Pons (tissue), 1 donor: ENCODE measurements at regions not wholly inside any gene's neighbourhood (a gene's known extent, or its start where the extent isn't known, plus 50 kb on each side); places are given as distances from the start of the nearest gene placed in this dataset.

Experiments used
- DNase-seq: peaks from one replicate; pipeline ENCODE4 v3.0.0-alpha.2; 2016; ENCODE audit warnings: low spot score

GRCh38 chr12:114767906-114768722 lies 84.1 kb upstream of the TBX3 start:
- DNase-seq = no peak

GRCh38 chr12:114767084-114767760 lies 83.2 kb upstream of the TBX3 start:
- no peak for DNase-seq

GRCh38 chr12:114765960-114766691 lies 82.2 kb upstream of the TBX3 start:
- DNase-seq = no peak

GRCh38 chr12:114764510-114764909 lies 80.5 kb upstream of the TBX3 start:
- DNase-seq = no peak

- no peak for DNase-seq
These were observed 78.6 kb upstream of the TBX3 start for GRCh38 chr12:114762490-114763110.

- DNase-seq = no peak
These were observed 76.3 kb upstream of the TBX3 start for GRCh38 chr12:114760151-114760877.

GRCh38 chr12:114759635-114760034 lies 75.7 kb upstream of the TBX3 start:
- no peak for DNase-seq

- DNase-seq = no peak
These were observed 73.8 kb upstream of the TBX3 start for GRCh38 chr12:114757684-114758325.

GRCh38 chr12:114752217-114752616 lies 68.2 kb upstream of the TBX3 start:
- DNase-seq = no peak

- no peak for DNase-seq
These were observed 67.7 kb upstream of the TBX3 start for GRCh38 chr12:114751712-114752111.

- DNase-seq = no peak
These were observed 66.9 kb upstream of the TBX3 start for GRCh38 chr12:114750917-114751316.

GRCh38 chr12:114749065-114749464 lies 65.1 kb upstream of the TBX3 start:
- DNase-seq = no peak

GRCh38 chr12:114747012-114747858 lies 63.3 kb upstream of the TBX3 start:
- no peak for DNase-seq

GRCh38 chr12:114746297-114747011 lies 62.5 kb upstream of the TBX3 start:
- DNase-seq = no peak

GRCh38 chr12:114744691-114745090 lies 60.7 kb upstream of the TBX3 start:
- DNase-seq = no peak

GRCh38 chr12:114744285-114744684 lies 60.3 kb upstream of the TBX3 start:
- DNase-seq = no peak

- no peak for DNase-seq
These were observed 59.8 kb upstream of the TBX3 start for GRCh38 chr12:114743799-114744198.

GRCh38 chr12:114743289-114743688 lies 59.3 kb upstream of the TBX3 start:
- no peak for DNase-seq

GRCh38 chr12:114742363-114742762 lies 58.4 kb upstream of the TBX3 start:
- no peak for DNase-seq

- no peak for DNase-seq
These were observed 58.0 kb upstream of the TBX3 start for GRCh38 chr12:114741940-114742339.
